WTC11 (cell line): ENCODE measurements at regions not wholly inside any gene's neighbourhood (a gene's known extent, or its start where the extent isn't known, plus 50 kb on each side); places are given as distances from the start of the nearest gene placed in this dataset.

Experiments used
- ATAC-seq: fragments of 200-7000 bp; cut with Tn5 transposase; 2 replicates; pipeline ENCODE4 v1.10.0; 2021; ENCODE audit warnings: mild to moderate bottlenecking, moderate library complexity
- CTCF ChIA-PET: fragments of 300-600 bp; sonication (Branson Sonifier 250); formaldehyde crosslinking; loops from one replicate; lab custom pipeline; 2021; ENCODE audit warnings: antibody characterized with exemption; lab: Charles Lee
- POLR2A ChIA-PET: fragments of 350-600 bp; sonication (Branson Sonifier 250); formaldehyde crosslinking; loops from one replicate; lab custom pipeline; 2021; ENCODE audit warnings: antibody characterized with exemption; lab: Charles Lee
- DNase-seq: peaks from one replicate; pipeline ENCODE4 v3.0.0; 2021; ENCODE audit warnings: low spot score
- H3K27ac Mint-ChIP-seq: 2 replicates; pipeline ENCODE4 v1.8.0; 2021; ENCODE audit warnings: mixed read lengths
- H3K27me3 Mint-ChIP-seq: 2 replicates; pipeline ENCODE4 v1.8.0; 2021; ENCODE audit warnings: low read depth, mild to moderate bottlenecking, moderate library complexity, mixed read lengths
- H3K36me3 Mint-ChIP-seq: 2 replicates; pipeline ENCODE4 v1.8.0; 2021; ENCODE audit warnings: mixed read lengths
- H3K4me1 Mint-ChIP-seq: 2 replicates; pipeline ENCODE4 v1.8.0; 2022; ENCODE audit warnings: mixed read lengths
- H3K4me3 Mint-ChIP-seq: 2 replicates; pipeline ENCODE4 v1.8.0; 2021; ENCODE audit warnings: mild to moderate bottlenecking, moderate library complexity, mixed read lengths
- H3K9me3 Mint-ChIP-seq: 2 replicates; pipeline ENCODE4 v1.8.0; 2021; ENCODE audit warnings: mixed read lengths
- ELF4 ChIP-seq: sonication (generic); formaldehyde crosslinking; IDR thresholded peaks from 2 replicates; pipeline ENCODE4 v1.8.1; 2022; ENCODE audit warnings: low read depth, mild to moderate bottlenecking, moderate library complexity, missing genetic modification reagents
- ESRRA ChIP-seq: sonication (generic); formaldehyde crosslinking; IDR thresholded peaks from 2 replicates; pipeline ENCODE4 v1.8.1; 2022; ENCODE audit warnings: mild to moderate bottlenecking, missing genetic modification reagents, borderline replicate concordance
- GRHL2 ChIP-seq: fragments of 250-450 bp; sonication (Bioruptor Pico); IDR thresholded peaks from 2 replicates; pipeline ENCODE4 v1.8.0; 2022; ENCODE audit warnings: mild to moderate bottlenecking, moderate library complexity; ENCODE audit not compliant: insufficient replicate concordance, severe bottlenecking
- NR1H2 ChIP-seq: sonication (generic); formaldehyde crosslinking; IDR thresholded peaks from 2 replicates; pipeline ENCODE4 v1.9.0; 2021; ENCODE audit warnings: mild to moderate bottlenecking, moderate library complexity, missing genetic modification reagents
- OVOL2 ChIP-seq: fragments of 250-450 bp; sonication (Bioruptor Pico); IDR thresholded peaks from 2 replicates; pipeline ENCODE4 v1.9.0; 2021; ENCODE audit warnings: mild to moderate bottlenecking, borderline replicate concordance
- SMAD3 ChIP-seq: sonication (generic); formaldehyde crosslinking; IDR thresholded peaks from 2 replicates; pipeline ENCODE4 v1.8.0; 2022; ENCODE audit warnings: missing genetic modification reagents, mild to moderate bottlenecking, borderline replicate concordance
- TEAD4 ChIP-seq: sonication (generic); formaldehyde crosslinking; IDR thresholded peaks from 2 replicates; pipeline ENCODE4 v1.8.0; 2022; ENCODE audit warnings: mild to moderate bottlenecking, missing genetic modification reagents
- ZNF416 ChIP-seq: fragments of 250-450 bp; sonication (Bioruptor Pico); IDR thresholded peaks from 2 replicates; pipeline ENCODE4 v1.9.0; 2021; ENCODE audit warnings: mild to moderate bottlenecking, inconsistent platforms
- TF ChIP-seq, protein P1 (sequence below): sonication (generic); formaldehyde crosslinking; IDR thresholded peaks from 2 replicates; pipeline ENCODE4 v1.8.1; 2023; ENCODE audit warnings: mild to moderate bottlenecking, moderate library complexity, missing genetic modification reagents
- TF ChIP-seq, protein P2 (sequence below): sonication (generic); formaldehyde crosslinking; IDR thresholded peaks from 2 replicates; pipeline ENCODE4 v1.8.1; 2023; ENCODE audit warnings: mild to moderate bottlenecking, missing genetic modification reagents
- TF ChIP-seq, protein P3 (sequence below): fragments of 250-450 bp; sonication (Bioruptor Pico); IDR thresholded peaks from 2 replicates; pipeline ENCODE4 v2.1.2; 2022; ENCODE audit warnings: mild to moderate bottlenecking, moderate library complexity
- TF ChIP-seq, protein P4 (sequence below): fragments of 250-450 bp; sonication (Bioruptor Pico); conservative IDR thresholded peaks from 2 replicates; pipeline ENCODE4 v1.9.0; 2021; ENCODE audit warnings: mild to moderate bottlenecking
- TF ChIP-seq, protein P5 (sequence below): sonication (generic); formaldehyde crosslinking; IDR thresholded peaks from 2 replicates; pipeline ENCODE4 v1.8.1; 2022; ENCODE audit warnings: mild to moderate bottlenecking, moderate library complexity, missing genetic modification reagents
- TF ChIP-seq, protein P6 (sequence below): sonication (generic); formaldehyde crosslinking; IDR thresholded peaks from 2 replicates; pipeline ENCODE4 v1.8.0; 2022; ENCODE audit warnings: mild to moderate bottlenecking, missing genetic modification reagents
- TF ChIP-seq, protein P7 (sequence below): sonication (generic); formaldehyde crosslinking; IDR thresholded peaks from 2 replicates; pipeline ENCODE4 v1.8.0; 2022; ENCODE audit warnings: mild to moderate bottlenecking, missing genetic modification reagents

DNA sequence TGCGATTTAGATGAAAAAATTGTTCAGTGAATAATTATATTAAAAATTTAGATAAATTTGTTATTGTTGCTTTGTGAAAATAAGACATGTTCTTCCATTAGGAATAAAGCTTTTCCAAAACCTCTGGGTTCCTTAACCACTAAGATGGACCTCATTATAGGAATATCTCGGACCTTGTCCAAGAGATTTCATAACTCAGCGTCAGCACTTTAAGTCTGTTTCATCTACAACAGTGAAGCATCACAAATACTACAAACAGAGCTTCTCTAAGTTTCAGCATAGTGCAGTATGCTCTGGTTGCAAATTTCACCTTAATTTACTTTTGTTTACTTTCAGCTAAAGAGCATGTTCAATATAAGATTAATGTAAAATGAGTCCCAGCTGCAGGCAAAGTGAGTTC, 150.3 kb downstream of the UBE2E3 start:
- POLR2A ChIA-PET = no interaction called here
- Mint-ChIP-seq H3K27me3 (no peaks in the 10 kb centered on the region), H3K9me3 (0 out of 2 replicates have a peak, but pooled peaks cover 4% of the 10 kb centered on the region), H3K27ac (no peak overlapping the region), H3K4me1 (peaks cover 5% of the 10 kb centered on the region), H3K4me3 (no peak overlapping the region), H3K36me3 (no peaks in the 10 kb centered on the region)
- CTCF ChIA-PET = no interaction called here
- no peak for DNase-seq
- TF ChIP-seq GRHL2 (CRISPR knock-in tag) (no peak), ZNF416 (CRISPR knock-in tag) (no peak), SMAD3 (no peak), NR1H2 (CRISPR knock-in tag) (no peak), OVOL2 (CRISPR knock-in tag) (no peak), ELF4 (no peak), TEAD4 (no peak)
- TF ChIP-seq, protein P1, sequence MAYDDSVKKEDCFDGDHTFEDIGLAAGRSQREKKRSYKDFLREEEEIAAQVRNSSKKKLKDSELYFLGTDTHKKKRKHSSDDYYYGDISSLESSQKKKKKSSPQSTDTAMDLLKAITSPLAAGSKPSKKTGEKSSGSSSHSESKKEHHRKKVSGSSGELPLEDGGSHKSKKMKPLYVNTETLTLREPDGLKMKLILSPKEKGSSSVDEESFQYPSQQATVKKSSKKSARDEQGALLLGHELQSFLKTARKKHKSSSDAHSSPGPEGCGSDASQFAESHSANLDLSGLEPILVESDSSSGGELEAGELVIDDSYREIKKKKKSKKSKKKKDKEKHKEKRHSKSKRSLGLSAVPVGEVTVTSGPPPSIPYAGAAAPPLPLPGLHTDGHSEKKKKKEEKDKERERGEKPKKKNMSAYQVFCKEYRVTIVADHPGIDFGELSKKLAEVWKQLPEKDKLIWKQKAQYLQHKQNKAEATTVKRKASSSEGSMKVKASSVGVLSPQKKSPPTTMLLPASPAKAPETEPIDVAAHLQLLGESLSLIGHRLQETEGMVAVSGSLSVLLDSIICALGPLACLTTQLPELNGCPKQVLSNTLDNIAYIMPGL = no peak
- TF ChIP-seq, protein P2, sequence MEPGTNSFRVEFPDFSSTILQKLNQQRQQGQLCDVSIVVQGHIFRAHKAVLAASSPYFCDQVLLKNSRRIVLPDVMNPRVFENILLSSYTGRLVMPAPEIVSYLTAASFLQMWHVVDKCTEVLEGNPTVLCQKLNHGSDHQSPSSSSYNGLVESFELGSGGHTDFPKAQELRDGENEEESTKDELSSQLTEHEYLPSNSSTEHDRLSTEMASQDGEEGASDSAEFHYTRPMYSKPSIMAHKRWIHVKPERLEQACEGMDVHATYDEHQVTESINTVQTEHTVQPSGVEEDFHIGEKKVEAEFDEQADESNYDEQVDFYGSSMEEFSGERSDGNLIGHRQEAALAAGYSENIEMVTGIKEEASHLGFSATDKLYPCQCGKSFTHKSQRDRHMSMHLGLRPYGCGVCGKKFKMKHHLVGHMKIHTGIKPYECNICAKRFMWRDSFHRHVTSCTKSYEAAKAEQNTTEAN (CRISPR knock-in tag) = no peak
- TF ChIP-seq, protein P3, sequence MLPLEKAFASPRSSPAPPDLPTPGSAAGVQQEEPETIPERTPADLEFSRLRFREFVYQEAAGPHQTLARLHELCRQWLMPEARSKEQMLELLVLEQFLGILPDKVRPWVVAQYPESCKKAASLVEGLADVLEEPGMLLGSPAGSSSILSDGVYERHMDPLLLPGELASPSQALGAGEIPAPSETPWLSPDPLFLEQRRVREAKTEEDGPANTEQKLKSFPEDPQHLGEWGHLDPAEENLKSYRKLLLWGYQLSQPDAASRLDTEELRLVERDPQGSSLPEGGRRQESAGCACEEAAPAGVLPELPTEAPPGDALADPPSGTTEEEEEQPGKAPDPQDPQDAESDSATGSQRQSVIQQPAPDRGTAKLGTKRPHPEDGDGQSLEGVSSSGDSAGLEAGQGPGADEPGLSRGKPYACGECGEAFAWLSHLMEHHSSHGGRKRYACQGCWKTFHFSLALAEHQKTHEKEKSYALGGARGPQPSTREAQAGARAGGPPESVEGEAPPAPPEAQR (CRISPR knock-in tag) = no peak
- TF ChIP-seq, all 79 proteins: peak for 0
- ATAC-seq = no peak

DNA sequence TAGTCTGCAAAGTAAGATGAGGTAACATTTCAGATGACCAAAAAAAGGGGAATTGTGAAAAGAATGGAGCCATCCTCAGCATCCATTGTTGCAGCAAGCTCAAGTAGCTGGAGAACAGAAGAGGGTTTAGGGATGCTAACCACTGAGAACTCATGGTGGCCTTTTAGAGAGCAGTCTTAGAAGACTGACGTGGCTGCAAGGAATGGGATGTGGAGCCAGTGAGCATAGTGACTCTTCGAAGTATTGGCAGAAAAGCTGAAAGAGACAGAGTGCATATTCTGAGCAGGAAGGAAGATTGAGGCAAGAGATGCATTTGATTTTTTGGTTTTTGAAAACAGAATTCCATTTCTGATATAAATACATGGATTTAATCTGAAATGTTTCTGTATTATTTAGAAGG, 151.2 kb downstream of the UBE2E3 start:
- H3K36me3 Mint-ChIP-seq = no peaks in the 10 kb centered on the region
- ChIA-PET CTCF (no interaction called here), POLR2A (interaction anchor here (0.6 kb wide), 2 partner anchors 180 to 905 kb away, joined by 4 to 5 read pairs; no protein-coding TSS in a partner anchor)
- H3K4me1 Mint-ChIP-seq = peaks cover 11% of the 10 kb centered on the region
- H3K27ac Mint-ChIP-seq = no peak overlapping the region
- no peak for DNase-seq
- H3K9me3 Mint-ChIP-seq = 0 out of 2 replicates have a peak, but pooled peaks cover 4% of the 10 kb centered on the region
- H3K27me3 Mint-ChIP-seq = no peaks in the 10 kb centered on the region
- no peak overlapping the region for H3K4me3 Mint-ChIP-seq
- TF ChIP-seq, protein P4, sequence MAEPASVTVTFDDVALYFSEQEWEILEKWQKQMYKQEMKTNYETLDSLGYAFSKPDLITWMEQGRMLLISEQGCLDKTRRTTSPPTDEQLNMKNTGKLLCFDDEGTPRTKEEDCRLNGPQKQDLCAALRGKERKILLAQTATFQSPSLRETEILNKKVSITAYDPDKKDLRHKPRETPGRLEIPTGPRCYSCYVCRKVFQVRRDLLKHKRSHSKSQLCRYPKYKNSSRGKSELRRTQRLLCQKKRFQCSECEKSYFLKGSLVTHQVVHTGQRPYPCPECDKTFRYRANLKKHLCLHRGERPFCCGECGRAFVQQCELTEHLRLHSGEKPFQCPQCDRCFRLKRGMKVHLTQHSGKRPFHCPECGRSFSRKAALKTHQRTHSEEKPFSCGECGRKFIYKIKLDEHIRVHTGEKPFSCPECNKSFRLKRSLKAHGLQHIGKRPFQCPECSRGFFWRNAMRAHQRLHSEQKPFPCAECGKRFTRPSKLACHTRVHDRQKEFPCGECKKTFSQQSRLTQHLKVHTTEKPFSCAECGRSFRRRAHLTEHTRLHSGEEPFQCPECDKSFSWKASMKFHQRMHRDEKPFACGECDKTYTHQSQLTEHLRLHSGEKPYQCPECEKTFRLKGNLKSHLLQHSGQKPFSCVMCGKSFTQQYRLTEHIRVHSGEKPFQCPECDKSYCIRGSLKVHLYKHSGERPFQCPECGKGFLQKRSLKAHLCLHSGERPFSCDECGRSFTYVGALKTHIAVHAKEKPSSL (CRISPR knock-in tag) = no peak
- TF ChIP-seq, protein P5, sequence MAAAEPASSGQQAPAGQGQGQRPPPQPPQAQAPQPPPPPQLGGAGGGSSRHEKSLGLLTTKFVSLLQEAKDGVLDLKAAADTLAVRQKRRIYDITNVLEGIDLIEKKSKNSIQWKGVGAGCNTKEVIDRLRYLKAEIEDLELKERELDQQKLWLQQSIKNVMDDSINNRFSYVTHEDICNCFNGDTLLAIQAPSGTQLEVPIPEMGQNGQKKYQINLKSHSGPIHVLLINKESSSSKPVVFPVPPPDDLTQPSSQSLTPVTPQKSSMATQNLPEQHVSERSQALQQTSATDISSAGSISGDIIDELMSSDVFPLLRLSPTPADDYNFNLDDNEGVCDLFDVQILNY (CRISPR knock-in tag) = no peak
- TF ChIP-seq, protein P6, sequence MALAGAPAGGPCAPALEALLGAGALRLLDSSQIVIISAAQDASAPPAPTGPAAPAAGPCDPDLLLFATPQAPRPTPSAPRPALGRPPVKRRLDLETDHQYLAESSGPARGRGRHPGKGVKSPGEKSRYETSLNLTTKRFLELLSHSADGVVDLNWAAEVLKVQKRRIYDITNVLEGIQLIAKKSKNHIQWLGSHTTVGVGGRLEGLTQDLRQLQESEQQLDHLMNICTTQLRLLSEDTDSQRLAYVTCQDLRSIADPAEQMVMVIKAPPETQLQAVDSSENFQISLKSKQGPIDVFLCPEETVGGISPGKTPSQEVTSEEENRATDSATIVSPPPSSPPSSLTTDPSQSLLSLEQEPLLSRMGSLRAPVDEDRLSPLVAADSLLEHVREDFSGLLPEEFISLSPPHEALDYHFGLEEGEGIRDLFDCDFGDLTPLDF (CRISPR knock-in tag) = no peak
- no peak for ATAC-seq

DNA sequence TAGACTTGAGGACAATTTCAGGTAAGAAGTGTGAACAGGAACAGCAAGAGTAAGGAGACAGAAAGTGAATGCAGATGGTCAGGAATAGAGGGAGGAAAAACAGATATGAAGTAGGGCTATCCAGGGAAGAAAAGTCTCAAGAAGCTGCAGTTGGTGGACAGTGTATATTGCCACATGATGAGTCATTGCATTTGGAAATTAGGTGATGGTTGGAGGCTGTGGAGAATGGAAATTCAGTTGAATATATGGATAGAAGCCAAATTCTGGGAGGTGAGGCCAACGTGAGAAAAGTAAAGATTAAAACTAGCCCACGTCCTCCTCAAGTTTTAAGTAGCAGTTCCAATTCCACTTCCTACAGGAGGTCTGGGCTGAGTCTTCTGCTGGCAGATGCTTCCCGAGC, 158.4 kb downstream of the UBE2E3 start:
- DNase-seq = no peak
- Mint-ChIP-seq H3K27ac (no peak overlapping the region), H3K4me1 (peaks cover 10% of the 10 kb centered on the region), H3K27me3 (no peaks in the 10 kb centered on the region), H3K9me3 (no peaks in the 10 kb centered on the region), H3K4me3 (no peak overlapping the region), H3K36me3 (no peaks in the 10 kb centered on the region)
- TF ChIP-seq ESRRA (CRISPR knock-in tag) = no peak
- TF ChIP-seq, protein P7, sequence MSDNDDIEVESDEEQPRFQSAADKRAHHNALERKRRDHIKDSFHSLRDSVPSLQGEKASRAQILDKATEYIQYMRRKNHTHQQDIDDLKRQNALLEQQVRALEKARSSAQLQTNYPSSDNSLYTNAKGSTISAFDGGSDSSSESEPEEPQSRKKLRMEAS = no peak
- ChIA-PET POLR2A (no interaction called here), CTCF (no interaction called here)
- ATAC-seq = no peak
